ENCODE measurements at regions not wholly inside any gene's neighbourhood (a gene's known extent, or its start where the extent isn't known, plus 50 kb on each side); places are given as distances from the start of the nearest gene placed in this dataset.

DNA sequence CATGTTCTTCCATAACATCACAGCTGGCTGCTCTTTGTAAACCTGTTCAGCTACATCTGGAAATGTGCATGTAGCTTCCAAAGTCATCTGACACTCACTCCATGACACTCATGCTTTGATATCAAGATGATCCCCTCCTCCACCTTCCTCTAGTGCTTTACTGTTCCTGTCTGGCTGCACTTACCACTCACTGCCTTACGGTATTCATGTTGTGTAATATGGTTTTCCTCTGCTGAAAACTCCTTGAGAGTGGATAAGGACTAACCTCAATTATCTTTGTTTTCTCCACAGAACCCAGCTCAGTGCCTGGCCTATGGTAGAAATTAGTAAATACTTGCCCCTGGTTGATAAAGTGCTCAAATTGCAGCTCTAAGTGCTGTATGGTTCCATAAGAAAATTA, 483.9 kb downstream of the HTR7 start:
- H3K9ac ChIP-seq (ENCODE audit: insufficient read depth in 1 of 2, low read length in 2 of 2): no peak overlapping the region
- no peak for ATAC-seq (ENCODE audit: insufficient read depth, low FRiP score)
- DNase-seq: no peak
- WGBS, 2 donors: 64 to 68% methylated on average over 1 of the region's 1 CpG
- H3K27me3 ChIP-seq (ENCODE audit: control insufficient read depth in 3 of 3, insufficient read depth in 3 of 3, low read length in 2 of 3): no peaks in the 10 kb centered on the region
- no peaks in the 10 kb centered on the region for H3K36me3 ChIP-seq (ENCODE audit: control insufficient read depth in 4 of 4, insufficient read depth in 4 of 4, low read length in 4 of 4)
- no peaks in the 10 kb centered on the region for H3K4me1 ChIP-seq (ENCODE audit: control insufficient read depth in 5 of 5, insufficient read depth in 5 of 5, low read length in 5 of 5)
- TF ChIP-seq, protein P1, sequence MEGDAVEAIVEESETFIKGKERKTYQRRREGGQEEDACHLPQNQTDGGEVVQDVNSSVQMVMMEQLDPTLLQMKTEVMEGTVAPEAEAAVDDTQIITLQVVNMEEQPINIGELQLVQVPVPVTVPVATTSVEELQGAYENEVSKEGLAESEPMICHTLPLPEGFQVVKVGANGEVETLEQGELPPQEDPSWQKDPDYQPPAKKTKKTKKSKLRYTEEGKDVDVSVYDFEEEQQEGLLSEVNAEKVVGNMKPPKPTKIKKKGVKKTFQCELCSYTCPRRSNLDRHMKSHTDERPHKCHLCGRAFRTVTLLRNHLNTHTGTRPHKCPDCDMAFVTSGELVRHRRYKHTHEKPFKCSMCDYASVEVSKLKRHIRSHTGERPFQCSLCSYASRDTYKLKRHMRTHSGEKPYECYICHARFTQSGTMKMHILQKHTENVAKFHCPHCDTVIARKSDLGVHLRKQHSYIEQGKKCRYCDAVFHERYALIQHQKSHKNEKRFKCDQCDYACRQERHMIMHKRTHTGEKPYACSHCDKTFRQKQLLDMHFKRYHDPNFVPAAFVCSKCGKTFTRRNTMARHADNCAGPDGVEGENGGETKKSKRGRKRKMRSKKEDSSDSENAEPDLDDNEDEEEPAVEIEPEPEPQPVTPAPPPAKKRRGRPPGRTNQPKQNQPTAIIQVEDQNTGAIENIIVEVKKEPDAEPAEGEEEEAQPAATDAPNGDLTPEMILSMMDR (IDR thresholded peaks at IDR 0.05; ENCODE audit: control extremely low read depth, extremely low read depth): no peak
- no peak overlapping the region for H3K27ac ChIP-seq (ENCODE audit: low read depth in 1 of 2, low read length in 1 of 2)
- no peak overlapping the region for H3K4me3 ChIP-seq
- no peaks in the 10 kb centered on the region for H3K9me3 ChIP-seq (ENCODE audit: control insufficient read depth in 4 of 4, insufficient read depth in 3 of 4, low read length in 3 of 4)

DNA sequence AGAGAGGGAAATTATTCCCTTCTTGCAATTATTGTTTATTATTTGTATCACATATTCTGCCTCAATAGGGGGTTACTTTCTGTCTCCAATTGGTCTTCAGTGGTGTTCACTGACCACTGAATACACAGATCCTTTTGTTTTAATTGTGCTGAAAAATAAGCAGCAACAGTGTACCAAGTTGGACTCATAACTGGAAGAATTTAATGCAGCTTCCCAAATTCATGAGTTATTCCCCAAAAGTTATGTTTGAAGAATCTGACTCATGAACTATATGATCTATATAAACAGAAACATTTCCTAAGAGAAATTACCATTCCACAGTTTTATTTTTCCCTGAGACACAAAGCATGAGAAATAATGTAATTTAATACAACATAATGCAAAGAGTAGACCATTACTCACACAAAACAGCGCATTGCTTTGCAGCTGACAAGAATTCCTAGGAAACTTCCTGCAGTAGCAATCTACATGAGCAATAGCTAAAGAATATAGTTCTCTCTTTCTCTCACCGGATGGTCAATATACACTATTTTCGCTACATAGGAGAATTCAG, 479.2 kb downstream of the HTR7 start:
- Histone ChIP-seq H3K4me1 (ENCODE audit: control insufficient read depth in 5 of 5, insufficient read depth in 5 of 5, low read length in 5 of 5) (no peaks in the 10 kb centered on the region), H3K9ac (ENCODE audit: insufficient read depth in 1 of 2, low read length in 2 of 2) (no peak overlapping the region), H3K4me3 (no peak overlapping the region), H3K36me3 (ENCODE audit: control insufficient read depth in 4 of 4, insufficient read depth in 4 of 4, low read length in 4 of 4) (no peaks in the 10 kb centered on the region), H3K9me3 (ENCODE audit: control insufficient read depth in 4 of 4, insufficient read depth in 3 of 4, low read length in 3 of 4) (no peaks in the 10 kb centered on the region), H3K27me3 (ENCODE audit: control insufficient read depth in 3 of 3, insufficient read depth in 3 of 3, low read length in 2 of 3) (no peaks in the 10 kb centered on the region), H3K27ac (ENCODE audit: low read depth in 1 of 2, low read length in 1 of 2) (no peak overlapping the region)
- DNase-seq (no peak), ATAC-seq (ENCODE audit: insufficient read depth, low FRiP score) (no peak)
- TF ChIP-seq, protein P1 (IDR thresholded peaks at IDR 0.05; ENCODE audit: control extremely low read depth, extremely low read depth): no peak
- WGBS, 2 donors: 91 to 96% methylated on average over 3 of the region's 3 CpGs

DNA sequence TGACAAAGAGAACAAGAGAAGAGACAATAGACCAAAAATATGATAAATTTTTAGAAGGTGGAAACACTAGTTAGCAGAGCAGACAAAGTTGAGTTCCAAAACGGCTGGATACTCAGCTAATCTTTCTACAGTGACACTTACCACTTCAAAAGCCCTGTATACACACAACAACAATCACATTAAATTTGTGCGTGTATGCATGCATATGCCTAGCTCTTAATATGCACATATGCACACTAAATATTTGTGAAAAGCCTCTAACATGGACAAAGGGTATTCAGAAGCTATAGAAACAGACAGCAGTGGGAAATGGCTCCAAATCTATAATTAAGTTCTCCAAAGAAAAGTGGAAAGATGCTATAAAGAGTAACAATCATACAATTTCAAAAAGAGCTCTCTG, 476.4 kb downstream of the HTR7 start:
- ATAC-seq (ENCODE audit: insufficient read depth, low FRiP score): no peak
- no peaks in the 10 kb centered on the region for H3K9me3 ChIP-seq (ENCODE audit: control insufficient read depth in 4 of 4, insufficient read depth in 3 of 4, low read length in 3 of 4)
- TF ChIP-seq, protein P1 (IDR thresholded peaks at IDR 0.05; ENCODE audit: control extremely low read depth, extremely low read depth): no peak
- no peak for DNase-seq
- H3K27ac ChIP-seq (ENCODE audit: low read depth in 1 of 2, low read length in 1 of 2): no peak overlapping the region
- H3K4me1 ChIP-seq (ENCODE audit: control insufficient read depth in 5 of 5, insufficient read depth in 5 of 5, low read length in 5 of 5): no peaks in the 10 kb centered on the region
- no peaks in the 10 kb centered on the region for H3K36me3 ChIP-seq (ENCODE audit: control insufficient read depth in 4 of 4, insufficient read depth in 4 of 4, low read length in 4 of 4)
- 59% methylated on average over 2 of the region's 2 CpGs for WGBS, 2 donors
- H3K27me3 ChIP-seq (ENCODE audit: control insufficient read depth in 3 of 3, insufficient read depth in 3 of 3, low read length in 2 of 3): no peaks in the 10 kb centered on the region
- no peak overlapping the region for H3K4me3 ChIP-seq
- H3K9ac ChIP-seq (ENCODE audit: insufficient read depth in 1 of 2, low read length in 2 of 2): no peak overlapping the region

DNA sequence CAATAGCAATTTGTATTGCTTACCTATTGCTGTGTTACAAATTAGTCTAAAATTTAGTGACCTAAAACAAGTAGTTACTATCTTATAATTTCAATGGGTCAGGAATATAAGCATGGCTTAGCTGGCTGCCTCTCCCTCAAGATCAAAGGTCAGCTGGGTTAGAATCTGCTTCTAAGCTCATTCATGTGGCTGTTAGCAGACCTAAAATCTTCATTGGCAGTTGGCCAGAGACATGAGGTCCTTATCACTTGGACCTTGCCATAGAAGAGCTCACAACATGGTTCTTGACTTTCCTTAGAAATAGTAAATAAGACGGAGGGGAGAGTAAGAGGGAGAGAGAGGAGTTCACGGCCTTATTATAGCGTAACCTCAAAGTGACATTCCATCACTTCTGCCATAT, 468.0 kb downstream of the HTR7 start:
- DNase-seq: peak in 1 of 3 donors; percentile 4
- WGBS, 2 donors: 93% methylated on average over 3 of the region's 3 CpGs
- H3K36me3 ChIP-seq (ENCODE audit: control insufficient read depth in 4 of 4, insufficient read depth in 4 of 4, low read length in 4 of 4): no peaks in the 10 kb centered on the region

More for the DNA sequence above, 468.0 kb downstream of the HTR7 start:
- H3K4me1 ChIP-seq (ENCODE audit: control insufficient read depth in 5 of 5, insufficient read depth in 5 of 5, low read length in 5 of 5): no peaks in the 10 kb centered on the region
- no peak overlapping the region for H3K9ac ChIP-seq (ENCODE audit: insufficient read depth in 1 of 2, low read length in 2 of 2)
- peaks cover 0 to 2% (median 0%) of the 10 kb centered on the region in 3 donors for H3K27me3 ChIP-seq (ENCODE audit: control insufficient read depth in 3 of 3, insufficient read depth in 3 of 3, low read length in 2 of 3)
- no peak for ATAC-seq (ENCODE audit: insufficient read depth, low FRiP score)
- H3K4me3 ChIP-seq: no peak overlapping the region
- H3K9me3 ChIP-seq (ENCODE audit: control insufficient read depth in 4 of 4, insufficient read depth in 3 of 4, low read length in 3 of 4): no peaks in the 10 kb centered on the region
- TF ChIP-seq, protein P1 (IDR thresholded peaks at IDR 0.05; ENCODE audit: control extremely low read depth, extremely low read depth): no peak
- H3K27ac ChIP-seq (ENCODE audit: low read depth in 1 of 2, low read length in 1 of 2): no peak overlapping the region
